HEK293 (cell line): ENCODE measurements at regions not wholly inside any gene's neighbourhood (a gene's known extent, or its start where the extent isn't known, plus 50 kb on each side); places are given as distances from the start of the nearest gene placed in this dataset.

Experiments
- CTCF ChIA-PET: fragments of 350-600 bp; formaldehyde crosslinking; extraction: SDS; loops from one replicate; lab custom pipeline; 2021; ENCODE audit warnings: antibody characterized with exemption; lab: Yijun Ruan, JAX
- POLR2A ChIA-PET: fragments of 300-600 bp; formaldehyde crosslinking; extraction: SDS; loops from one replicate; lab custom pipeline; 2020; ENCODE audit warnings: antibody characterized with exemption, inconsistent platforms; lab: Yijun Ruan, JAX
- H3K27ac ChIP-seq: fragments of 200-500 bp; sonication (Bioruptor generic); 2 replicates; pipeline ENCODE4 v1.5.1; 2014; ENCODE audit warnings: low read depth, low read length, control low read depth, inconsistent platforms; ENCODE audit errors: extremely low read depth
- H3K36me3 ChIP-seq, 2 experiments: fragments of 200-500 bp in 1 of 2; sonication (Bioruptor generic) in 1 of 2; 1 replicate in 1 of 2; 2 replicates in 1 of 2; pipeline ENCODE4 v1.5.1; 2014 to 2017; ENCODE audit warnings: inconsistent platforms in 2 of 2, low read length in 2 of 2; ENCODE audit not compliant: control insufficient read depth in 2 of 2, insufficient read depth in 1 of 2
- H3K4me1 ChIP-seq: fragments of 200-500 bp; sonication (Bioruptor generic); 2 replicates; pipeline ENCODE4 v1.5.1; 2014; ENCODE audit warnings: mild to moderate bottlenecking, low read length, inconsistent platforms; ENCODE audit not compliant: control insufficient read depth, insufficient read depth
- H3K4me3 ChIP-seq: 2 replicates; pipeline ENCODE4 v1.5.1; 2011; ENCODE audit warnings: low read depth, mild to moderate bottlenecking, control low read depth, low read length, moderate library complexity
- H3K9me3 ChIP-seq: fragments of 200-500 bp; sonication (Bioruptor generic); 2 replicates; pipeline ENCODE4 v1.5.1; 2014; ENCODE audit warnings: low read depth, low read length, inconsistent platforms; ENCODE audit not compliant: control insufficient read depth, insufficient read depth
- CTCF ChIP-seq: fragments of 450-650 bp; formaldehyde crosslinking; IDR thresholded peaks from 2 replicates; pipeline ENCODE4 v1.5.1; 2016; ENCODE audit warnings: missing biosample characterization, missing genetic modification characterization
- FEZF1 ChIP-seq: fragments of 450-650 bp; formaldehyde crosslinking; IDR thresholded peaks from 2 replicates; pipeline ENCODE4 v1.5.1; 2016; ENCODE audit warnings: missing biosample characterization, missing genetic modification characterization
- MYNN ChIP-seq: fragments of 450-650 bp; formaldehyde crosslinking; IDR thresholded peaks from 2 replicates; pipeline ENCODE4 v1.5.1; 2016; ENCODE audit warnings: missing biosample characterization, missing genetic modification characterization, borderline replicate concordance
- MZF1 ChIP-seq: fragments of 450-650 bp; formaldehyde crosslinking; IDR thresholded peaks from 2 replicates; pipeline ENCODE4 v1.5.1; 2017; ENCODE audit warnings: missing biosample characterization, missing genetic modification characterization, borderline replicate concordance
- SP2 ChIP-seq: fragments of 450-650 bp; formaldehyde crosslinking; IDR thresholded peaks from 2 replicates; pipeline ENCODE4 v1.5.1; 2016; ENCODE audit warnings: missing biosample characterization, missing genetic modification characterization
- SP7 ChIP-seq: fragments of 450-650 bp; formaldehyde crosslinking; IDR thresholded peaks from 2 replicates; pipeline ENCODE4 v1.5.1; 2016; ENCODE audit warnings: missing biosample characterization, missing genetic modification characterization
- WT1 ChIP-seq: fragments of 450-650 bp; formaldehyde crosslinking; IDR thresholded peaks from 2 replicates; pipeline ENCODE4 v1.5.1; 2016; ENCODE audit warnings: missing biosample characterization, missing genetic modification characterization
- ZBTB1 ChIP-seq: fragments of 450-650 bp; formaldehyde crosslinking; IDR thresholded peaks from 2 replicates; pipeline ENCODE4 v1.5.1; 2016; ENCODE audit warnings: missing biosample characterization, missing genetic modification characterization
- ZBTB17 ChIP-seq: fragments of 450-650 bp; formaldehyde crosslinking; IDR thresholded peaks from 2 replicates; pipeline ENCODE4 v1.5.1; 2016; ENCODE audit warnings: missing biosample characterization, missing genetic modification characterization
- ZBTB21 ChIP-seq: fragments of 450-650 bp; formaldehyde crosslinking; IDR thresholded peaks from 2 replicates; pipeline ENCODE4 v1.5.1; 2017; ENCODE audit warnings: missing biosample characterization, missing genetic modification characterization
- ZBTB44 ChIP-seq: fragments of 450-650 bp; IDR thresholded peaks from 2 replicates; pipeline ENCODE4 v1.5.1; 2018; ENCODE audit warnings: missing biosample characterization, mild to moderate bottlenecking, missing genetic modification characterization
- ZBTB6 ChIP-seq: fragments of 450-650 bp; formaldehyde crosslinking; IDR thresholded peaks from 2 replicates; pipeline ENCODE4 v1.5.1; 2017; ENCODE audit warnings: missing biosample characterization, missing genetic modification characterization
- ZBTB8A ChIP-seq: fragments of 450-650 bp; formaldehyde crosslinking; IDR thresholded peaks from 2 replicates; pipeline ENCODE4 v1.5.1; 2016; ENCODE audit warnings: missing biosample characterization, missing genetic modification characterization
- ZFP41 ChIP-seq: fragments of 450-650 bp; formaldehyde crosslinking; IDR thresholded peaks from 2 replicates; pipeline ENCODE4 v1.5.1; 2016; ENCODE audit warnings: missing biosample characterization, missing genetic modification characterization, borderline replicate concordance
- ZNF114 ChIP-seq: fragments of 450-650 bp; formaldehyde crosslinking; IDR thresholded peaks from 2 replicates; pipeline ENCODE4 v1.5.0; 2017; ENCODE audit warnings: missing biosample characterization, missing genetic modification characterization
- ZNF121 ChIP-seq: fragments of 450-650 bp; formaldehyde crosslinking; IDR thresholded peaks from 2 replicates; pipeline ENCODE4 v1.5.1; 2016; ENCODE audit warnings: missing biosample characterization, missing genetic modification characterization
- ZNF16 ChIP-seq: fragments of 450-650 bp; formaldehyde crosslinking; IDR thresholded peaks from 2 replicates; pipeline ENCODE4 v1.5.1; 2016; ENCODE audit warnings: low read depth, missing biosample characterization, missing genetic modification characterization
- ZNF274 ChIP-seq, 2 experiments: fragments of 200-500 bp in 1 of 2; fragments of 450-650 bp in 1 of 2; sonication (Bioruptor generic) in 1 of 2; formaldehyde crosslinking in 1 of 2; IDR thresholded peaks; 2 replicates each; pipeline versions ENCODE4 v1.5.1 to v1.6.1; 2014 to 2016; ENCODE audit warnings: borderline replicate concordance in 1 of 2, inconsistent platforms in 1 of 2, low read length in 1 of 2, missing biosample characterization in 1 of 2, missing genetic modification characterization in 1 of 2
- ZNF335 ChIP-seq: fragments of 450-650 bp; formaldehyde crosslinking; conservative IDR thresholded peaks from 2 replicates; pipeline ENCODE4 v1.5.1; 2016; ENCODE audit warnings: missing biosample characterization, missing genetic modification characterization
- ZNF341 ChIP-seq: fragments of 450-650 bp; formaldehyde crosslinking; IDR thresholded peaks from 2 replicates; pipeline ENCODE4; 2016; ENCODE audit warnings: low read depth, missing biosample characterization, missing genetic modification characterization
- ZNF449 ChIP-seq: fragments of 450-650 bp; formaldehyde crosslinking; IDR thresholded peaks from 2 replicates; pipeline ENCODE4 v1.5.1; 2017; ENCODE audit warnings: missing biosample characterization, mild to moderate bottlenecking, missing genetic modification characterization, moderate library complexity
- ZNF571 ChIP-seq: fragments of 450-650 bp; formaldehyde crosslinking; IDR thresholded peaks from 2 replicates; pipeline ENCODE4 v1.5.0; 2017; ENCODE audit warnings: missing biosample characterization, missing genetic modification characterization
- ZNF600 ChIP-seq: fragments of 450-650 bp; formaldehyde crosslinking; IDR thresholded peaks from 2 replicates; pipeline ENCODE4 v1.5.1; 2016; ENCODE audit warnings: missing biosample characterization, missing genetic modification characterization
- ZNF621 ChIP-seq: fragments of 450-650 bp; formaldehyde crosslinking; IDR thresholded peaks from 2 replicates; pipeline ENCODE4 v1.5.1; 2017; ENCODE audit warnings: missing biosample characterization, missing genetic modification characterization
- ZNF626 ChIP-seq: fragments of 450-650 bp; sonication (Bioruptor Pico); formaldehyde crosslinking; IDR thresholded peaks from 2 replicates; pipeline ENCODE4 v1.5.1; 2018; ENCODE audit warnings: missing biosample characterization, missing genetic modification characterization, inconsistent platforms
- ZNF629 ChIP-seq: fragments of 450-650 bp; formaldehyde crosslinking; IDR thresholded peaks from 2 replicates; pipeline ENCODE4 v1.5.1; 2017; ENCODE audit warnings: missing biosample characterization, missing genetic modification characterization
- ZNF776 ChIP-seq: fragments of 450-650 bp; formaldehyde crosslinking; IDR thresholded peaks from 2 replicates; pipeline ENCODE4 v1.5.0; 2017; ENCODE audit warnings: missing biosample characterization, missing genetic modification characterization, borderline replicate concordance
- ZSCAN30 ChIP-seq: fragments of 450-650 bp; IDR thresholded peaks from 2 replicates; pipeline ENCODE4 v1.5.1; 2018; ENCODE audit warnings: missing biosample characterization, mild to moderate bottlenecking, missing genetic modification characterization, moderate library complexity

GRCh38 chr15:81893182-81893835 lies 152.5 kb downstream of the MEX3B start (continued):
- TF ChIP-seq ZNF600 (tag by site-specific recombination) (peak; percentile 20; the same call in 1 of the 2 replicates), ZBTB21 (tag by site-specific recombination) (0 out of 2 replicates have a peak, but pooled peaks have one; percentile 25), ZNF121 (no peak), ZNF335 (tag by site-specific recombination) (peak; percentile 80), WT1 (tag by site-specific recombination) (peak; percentile 47; the same call in 1 of the 2 replicates)
- TF ChIP-seq, all 188 proteins: peak for 10

- H3K36me3 ChIP-seq = no peaks in the 10 kb centered on the region
- no peak overlapping the region for H3K27ac ChIP-seq
- no peak overlapping the region for H3K4me3 ChIP-seq
- peaks cover 22% of the 10 kb centered on the region for H3K4me1 ChIP-seq
- H3K9me3 ChIP-seq = no peaks in the 10 kb centered on the region
- POLR2A ChIA-PET = no interaction called here
- CTCF ChIA-PET = interaction anchor here (0.7 kb wide), 1 partner anchor 205 kb away, joined by 3 read pairs; no protein-coding TSS in a partner anchor
- TF ChIP-seq ZNF341 (tag by site-specific recombination) (no peak), FEZF1 (tag by site-specific recombination) (no peak), ZNF626 (tag by site-specific recombination) (no peak), ZNF629 (no peak)
Measured at GRCh38 chr15:81890496-81890895, 155.3 kb downstream of the MEX3B start.

GRCh38 chr15:81889485-81889881 lies 156.3 kb downstream of the MEX3B start:
- Histone ChIP-seq H3K9me3 (no peaks in the 10 kb centered on the region), H3K4me3 (no peak overlapping the region), H3K4me1 (peaks cover 25% of the 10 kb centered on the region), H3K27ac (no peak overlapping the region; the same call in 1 of the 2 replicates), H3K36me3 (no peaks in the 10 kb centered on the region)
- ChIA-PET CTCF (no interaction called here), POLR2A (no interaction called here)
- TF ChIP-seq ZNF449 (tag by site-specific recombination) (no peak), ZFP41 (no peak), WT1 (tag by site-specific recombination) (peak; percentile 95), ZNF16 (tag by site-specific recombination) (no peak), ZBTB17 (peak; percentile 29), MYNN (tag by site-specific recombination) (no peak), SP2 (tag by site-specific recombination) (no peak), MZF1 (tag by site-specific recombination) (no peak), ZBTB6 (tag by site-specific recombination) (no peak), ZBTB44 (tag by site-specific recombination) (peak; percentile 42; the same call in 1 of the 2 replicates), ZNF335 (tag by site-specific recombination) (peak; percentile 39; the same call in 1 of the 2 replicates), ZSCAN30 (no peak), SP7 (no peak), ZBTB8A (no peak), ZNF776 (no peak), ZNF571 (tag by site-specific recombination) (no peak), ZNF114 (no peak), ZNF274 (IDR thresholded peaks at IDR 0.05; ENCODE audit: low read length) (no peak), ZNF274 (tag by site-specific recombination; IDR thresholded peaks at IDR 0.05; ENCODE audit: borderline replicate concordance) (no peak), ZNF621 (tag by site-specific recombination) (no peak), CTCF (tag by site-specific recombination) (no peak), ZBTB1 (tag by site-specific recombination) (no peak)
